IMR-90 (cell line): ENCODE measurements at regions not wholly inside any gene's neighbourhood (a gene's known extent, or its start where the extent isn't known, plus 50 kb on each side); places are given as distances from the start of the nearest gene placed in this dataset.

ENCODE experiments used
- ATAC-seq: fragments of 200-7000 bp; cut with Tn5 transposase; 2 replicates; pipeline ENCODE4 v1.9.1; 2020; ENCODE audit warnings: low read depth, mild to moderate bottlenecking, moderate library complexity
- BruUV-seq: library from RNA; stranded (reverse); fragments of 400-500 nt; replicated peaks from 2 replicates; lab custom pipeline; 2021; lab: Mats Ljungman, UMichigan
- CTCF ChIA-PET: fragments of 300-600 bp; formaldehyde crosslinking; extraction: SDS; loops from one replicate; lab custom pipeline; 2021; ENCODE audit warnings: antibody characterized with exemption; lab: Yijun Ruan, JAX
- POLR2A ChIA-PET: fragments of 300-600 bp; sonication (Branson Sonifier 250); formaldehyde crosslinking; loops from one replicate; lab custom pipeline; 2022; ENCODE audit warnings: antibody characterized with exemption; ENCODE audit not compliant: unreplicated experiment; lab: Charles Lee
- DNase-seq: peaks from one replicate; pipeline ENCODE4 v3.0.0; 2013
- H2AFZ ChIP-seq: replicated peaks from 2 replicates; pipeline ENCODE3; 2013; ENCODE audit warnings: low read length, mild to moderate bottlenecking; ENCODE audit not compliant: poor library complexity
- H2AK5ac ChIP-seq: 2 replicates; pipeline ENCODE4 v1.6.1; 2013; ENCODE audit warnings: low read depth, low read length, inconsistent platforms
- H2AK9ac ChIP-seq: replicated peaks from 2 replicates; pipeline ENCODE3; 2013; ENCODE audit warnings: mild to moderate bottlenecking, low read depth, low read length, moderate library complexity; ENCODE audit not compliant: poor library complexity
- H2BK120ac ChIP-seq: 2 replicates; pipeline ENCODE4 v1.6.1; 2013; ENCODE audit warnings: low read depth, low read length, inconsistent platforms
- H2BK15ac ChIP-seq: 3 replicates; pipeline ENCODE4 v1.6.1; 2013; ENCODE audit warnings: low read depth, low read length, inconsistent platforms
- H2BK20ac ChIP-seq: 2 replicates; pipeline ENCODE4 v1.6.1; 2013; ENCODE audit warnings: low read depth, mild to moderate bottlenecking, inconsistent platforms, low read length, moderate library complexity
- H2BK5ac ChIP-seq: 2 replicates; pipeline ENCODE4 v1.6.1; 2013; ENCODE audit warnings: mild to moderate bottlenecking, low read depth, low read length, inconsistent platforms; ENCODE audit not compliant: poor library complexity, severe bottlenecking
- H3K14ac ChIP-seq: replicated peaks from 2 replicates; pipeline ENCODE4 v1.6.1; 2013; ENCODE audit warnings: low read depth, low read length, inconsistent platforms
- H3K18ac ChIP-seq: 2 replicates; pipeline ENCODE4 v1.6.1; 2013; ENCODE audit warnings: low read depth, low read length, control low read depth
- H3K23ac ChIP-seq: 2 replicates; pipeline ENCODE4 v1.6.1; 2013; ENCODE audit warnings: low read depth, low read length, inconsistent platforms
- H3K27ac ChIP-seq: 2 replicates; pipeline ENCODE4 v1.5.1; 2013; ENCODE audit warnings: mild to moderate bottlenecking, control low read depth, low read length; ENCODE audit not compliant: insufficient read depth
- H3K27me3 ChIP-seq: 2 replicates; pipeline ENCODE4 v1.6.1; 2013; ENCODE audit warnings: low read length; ENCODE audit not compliant: control insufficient read depth, insufficient read depth
- H3K36me3 ChIP-seq: 2 replicates; pipeline ENCODE4 v1.6.1; 2013; ENCODE audit warnings: low read length, mixed read lengths; ENCODE audit not compliant: control insufficient read depth, insufficient read depth
- H3K4ac ChIP-seq: 2 replicates; pipeline ENCODE4 v1.6.1; 2013; ENCODE audit warnings: low read depth, low read length, inconsistent platforms
- H3K4me1 ChIP-seq: 2 replicates; pipeline ENCODE4 v1.6.1; 2013; ENCODE audit warnings: low read length, mixed read lengths; ENCODE audit not compliant: control insufficient read depth, insufficient read depth
- H3K4me2 ChIP-seq: 2 replicates; pipeline ENCODE4 v1.6.1; 2013; ENCODE audit warnings: low read depth, mild to moderate bottlenecking, control low read depth, low read length, moderate library complexity
- H3K4me3 ChIP-seq: 2 replicates; pipeline ENCODE4 v1.5.1; 2013; ENCODE audit warnings: low read depth, mild to moderate bottlenecking, control low read depth, low read length, moderate library complexity; ENCODE audit not compliant: insufficient read depth
- H3K56ac ChIP-seq: 2 replicates; pipeline ENCODE4 v1.6.1; 2013; ENCODE audit warnings: low read length, inconsistent platforms; ENCODE audit not compliant: insufficient read depth; ENCODE audit errors: extremely low read depth
- H3K79me1 ChIP-seq, 2 experiments: 2 replicates each; pipeline ENCODE4 v1.6.1; 2013; ENCODE audit warnings: low read length in 2 of 2, inconsistent platforms in 1 of 2, low read depth in 1 of 2
- H3K9ac ChIP-seq: 2 replicates; pipeline ENCODE4 v1.6.1; 2013; ENCODE audit warnings: low read depth, low read length, control low read depth
- H3K9me1 ChIP-seq: 2 replicates; pipeline ENCODE4 v1.6.1; 2013; ENCODE audit warnings: low read length, inconsistent platforms; ENCODE audit not compliant: insufficient read depth
- H3K9me3 ChIP-seq: 2 replicates; pipeline ENCODE4 v1.6.1; 2013; ENCODE audit warnings: low read length; ENCODE audit not compliant: control insufficient read depth, insufficient read depth
- H4K20me1 ChIP-seq: 2 replicates; pipeline ENCODE4 v1.6.1; 2013; ENCODE audit warnings: low read length, inconsistent platforms; ENCODE audit not compliant: insufficient read depth
- H4K5ac ChIP-seq: 2 replicates; pipeline ENCODE4 v1.6.1; 2013; ENCODE audit warnings: mild to moderate bottlenecking, low read depth, low read length, control low read depth
- H4K8ac ChIP-seq, 2 experiments: 2 replicates each; pipeline ENCODE4 v1.6.1; 2013; ENCODE audit warnings: low read depth in 2 of 2, low read length in 2 of 2, control low read depth in 1 of 2, inconsistent platforms in 1 of 2
- H4K91ac ChIP-seq: 2 replicates; pipeline ENCODE4 v1.6.1; 2013; ENCODE audit warnings: low read depth, low read length, inconsistent platforms; ENCODE audit not compliant: insufficient read depth
- BHLHE40 ChIP-seq: fragments of 150-350 bp; IDR thresholded peaks from 2 replicates; pipeline ENCODE4 v1.6.1; 2016; ENCODE audit warnings: mild to moderate bottlenecking, low read depth, low read length
- CEBPB ChIP-seq: IDR thresholded peaks from 2 replicates; pipeline ENCODE4 v1.6.1; 2012; ENCODE audit warnings: low read depth, low read length, improper control_type of control experiment
- CHD1 ChIP-seq: IDR thresholded peaks from 2 replicates; pipeline ENCODE4 v1.6.1; 2012; ENCODE audit warnings: low read depth, low read length, improper control_type of control experiment
- CTCF ChIP-seq: conservative IDR thresholded peaks from 2 replicates; pipeline ENCODE4 v1.5.1; 2012; ENCODE audit warnings: mild to moderate bottlenecking, low read depth, low read length, improper control_type of control experiment
- ELK1 ChIP-seq: fragments of 150-350 bp; IDR thresholded peaks from 2 replicates; pipeline ENCODE4 v1.6.1; 2016; ENCODE audit warnings: low read depth, mild to moderate bottlenecking, low read length, moderate library complexity, borderline replicate concordance
- FOS ChIP-seq: fragments of 150-350 bp; IDR thresholded peaks from 2 replicates; pipeline ENCODE4 v1.6.1; 2016; ENCODE audit warnings: low read depth, low read length
- MAFK ChIP-seq: IDR thresholded peaks from 2 replicates; pipeline ENCODE4 v1.6.1; 2012; ENCODE audit warnings: low read depth, low read length, improper control_type of control experiment
- MAZ ChIP-seq: IDR thresholded peaks from 2 replicates; pipeline ENCODE4 v1.6.1; 2012; ENCODE audit warnings: low read depth, mild to moderate bottlenecking, low read length, improper control_type of control experiment, moderate library complexity, borderline replicate concordance
- MXI1 ChIP-seq: IDR thresholded peaks from 2 replicates; pipeline ENCODE4 v1.6.1; 2012; ENCODE audit warnings: low read depth, mild to moderate bottlenecking, low read length, moderate library complexity, borderline replicate concordance
- NFE2L2 ChIP-seq: fragments of 150-350 bp; IDR thresholded peaks from 2 replicates; pipeline ENCODE4 v1.6.1; 2016; ENCODE audit warnings: low read depth, mild to moderate bottlenecking, low read length
- POLR2A ChIP-seq: IDR thresholded peaks from 2 replicates; pipeline ENCODE4 v1.6.1; 2012; ENCODE audit warnings: mild to moderate bottlenecking, low read depth, low read length
- RAD21 ChIP-seq: IDR thresholded peaks from 2 replicates; pipeline ENCODE4 v1.6.1; 2012; ENCODE audit warnings: low read length, improper control_type of control experiment
- RFX5 ChIP-seq: IDR thresholded peaks from 2 replicates; pipeline ENCODE4 v1.8.0; 2012; ENCODE audit warnings: low read depth, mild to moderate bottlenecking, low read length, moderate library complexity
- WGBS, 2 experiments: methylation state at CpG; one replicate each; pipeline versions ENCODE4 v1.1.5 to v1.1.7; 2013; ENCODE audit warnings: missing lambda C conversion rate in 2 of 2; ENCODE audit not compliant: insufficient read length in 1 of 2; ENCODE audit errors: extremely low coverage in 2 of 2; 5-methylcytosine and 5-hydroxymethylcytosine counted together
- dilution Hi-C: fragments of 300-500 bp; cut with HindIII; formaldehyde crosslinking; loops from one replicate; pipeline ENCODE4 v1.14.3; 2018; ENCODE audit warnings: low sequenced_read_pairs; ENCODE audit not compliant: unreplicated experiment
- in situ Hi-C: fragments of 300-500 bp; cut with MboI; formaldehyde crosslinking; loops from 3 replicates; pipeline ENCODE4 v1.14.3; 2019; ENCODE audit warnings: low sequenced_read_pairs, inconsistent platforms, mixed read lengths
- intact Hi-C: fragments of 100-400 bp; cut with micrococcal nuclease; formaldehyde crosslinking; loops from 2 replicates; pipeline ENCODE4 v1.10.0; 2022

DNA sequence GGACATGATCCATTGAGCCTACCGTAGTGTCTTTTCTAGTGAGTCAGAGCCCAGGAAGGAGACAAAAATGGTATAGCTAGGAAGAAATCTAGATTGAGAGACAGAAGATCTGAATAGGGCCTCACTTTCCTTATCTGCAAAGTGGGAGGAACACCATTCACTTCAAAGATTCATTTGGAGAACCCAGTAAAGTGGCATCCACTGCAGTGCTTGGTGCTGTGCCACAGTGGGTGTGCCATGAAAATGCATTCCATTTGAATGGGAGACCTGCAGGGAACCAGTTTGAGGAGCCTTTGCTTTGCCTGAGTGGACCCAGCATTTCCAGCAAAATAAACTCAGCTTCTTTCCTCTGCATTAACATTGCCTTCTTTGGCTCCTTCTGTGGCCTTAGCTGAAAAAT, 470.5 kb upstream of the CADM1 start:
- Histone ChIP-seq H2AK5ac (no peak overlapping the region), H3K14ac (no peak overlapping the region), H3K9ac (no peak overlapping the region), H4K8ac (no peak overlapping the region), H3K9me3 (no peaks in the 10 kb centered on the region; the same call in 1 of the 2 replicates), H4K5ac (no peak overlapping the region), H3K23ac (no peak overlapping the region), H2BK120ac (no peak overlapping the region), H3K27me3 (no peaks in the 10 kb centered on the region; the same call in 1 of the 2 replicates), H3K18ac (no peak overlapping the region), H3K9me1 (no peaks in the 10 kb centered on the region), H2BK15ac (no peak overlapping the region), H2BK5ac (no peak overlapping the region), H3K4me1 (no peaks in the 10 kb centered on the region), H3K36me3 (no peaks in the 10 kb centered on the region), H3K4me2 (no peak overlapping the region), H2AK9ac (no peak overlapping the region), H3K4ac (no peak overlapping the region), H4K20me1 (no peaks in the 10 kb centered on the region), H3K27ac (no peak overlapping the region), H2AFZ (no peak overlapping the region), H4K91ac (no peak overlapping the region), H3K79me1 (no peaks in the 10 kb centered on the region), H3K4me3 (no peak overlapping the region), H2BK20ac (no peak overlapping the region), H3K56ac (no peak overlapping the region)
- DNase-seq = no peak
- dilution Hi-C loops = no loop called here
- no TSS peak for BruUV-seq
- no peak for ATAC-seq
- in situ Hi-C loops = no loop called here
- no CpG with 5 or more reads among the region's 1 CpG for WGBS, 2 experiments
- ChIA-PET CTCF (no interaction called here), POLR2A (no interaction called here)
- TF ChIP-seq MAZ (no peak), MXI1 (no peak), POLR2A (no peak), BHLHE40 (no peak), MAFK (no peak), ELK1 (no peak), CHD1 (no peak), CTCF (no peak), NFE2L2 (no peak), RAD21 (no peak), CEBPB (no peak), RFX5 (no peak), FOS (no peak)
- intact Hi-C loops = no loop called here
